Neural progenitor cell (in vitro differentiated cells): ENCODE measurements at regions not wholly inside any gene's neighbourhood (a gene's known extent, or its start where the extent isn't known, plus 50 kb on each side); places are given as distances from the start of the nearest gene placed in this dataset.

Experiments used
- DNase-seq: peaks from one replicate; pipeline ENCODE4 v3.0.0-alpha.2; 2016; ENCODE audit warnings: low spot score
- H2AFZ ChIP-seq: fragments of 200-600 bp; sonication (generic); replicated peaks from 2 replicates; pipeline ENCODE4 v1.6.1; 2016; ENCODE audit warnings: antibody characterized with exemption
- H3F3A ChIP-seq: fragments of 200-600 bp; sonication (generic); 2 replicates; pipeline ENCODE4 v1.6.1; 2016; ENCODE audit warnings: antibody characterized with exemption, low read depth
- H3K27ac ChIP-seq: fragments of 200-600 bp; sonication (generic); 2 replicates; pipeline ENCODE4 v1.5.1; 2016; ENCODE audit warnings: mild to moderate bottlenecking
- H3K27me3 ChIP-seq: fragments of 200-600 bp; sonication (generic); 2 replicates; pipeline ENCODE4 v1.6.1; 2016; ENCODE audit warnings: mild to moderate bottlenecking, moderate library complexity
- H3K36me3 ChIP-seq: fragments of 200-600 bp; sonication (generic); 2 replicates; pipeline ENCODE4 v1.5.1; 2016
- H3K4me1 ChIP-seq: fragments of 200-600 bp; sonication (generic); 2 replicates; pipeline ENCODE4 v1.6.1; 2016; ENCODE audit warnings: mixed run types
- H3K4me2 ChIP-seq: fragments of 200-600 bp; sonication (generic); 2 replicates; pipeline ENCODE4 v1.6.1; 2016
- H3K4me3 ChIP-seq: fragments of 200-600 bp; sonication (generic); 2 replicates; pipeline ENCODE4 v1.5.1; 2016
- H3K79me2 ChIP-seq: fragments of 200-600 bp; sonication (generic); 2 replicates; pipeline ENCODE4 v1.6.1; 2016; ENCODE audit warnings: low read depth
- H3K9ac ChIP-seq: fragments of 200-600 bp; sonication (generic); 2 replicates; pipeline ENCODE4 v1.6.1; 2016
- H3K9me3 ChIP-seq: fragments of 200-600 bp; sonication (generic); 2 replicates; pipeline ENCODE4 v1.5.1; 2016; ENCODE audit warnings: low read depth
- H4K20me1 ChIP-seq: fragments of 200-600 bp; sonication (generic); 2 replicates; pipeline ENCODE4 v1.6.1; 2016; ENCODE audit warnings: low read depth
- H3K27ac Mint-ChIP-seq: 3 replicates; pipeline ENCODE4 v1.8.0; 2021; ENCODE audit warnings: mixed read lengths
- H3K27me3 Mint-ChIP-seq: 2 replicates; pipeline ENCODE4 v1.8.0; 2022; ENCODE audit warnings: low read depth, mild to moderate bottlenecking, inconsistent platforms, moderate library complexity, mixed read lengths; ENCODE audit not compliant: insufficient read depth
- H3K36me3 Mint-ChIP-seq: 3 replicates; pipeline ENCODE4 v1.8.0; 2021; ENCODE audit warnings: mixed read lengths
- H3K4me1 Mint-ChIP-seq: 3 replicates; pipeline ENCODE4 v1.8.0; 2021; ENCODE audit warnings: mixed read lengths
- H3K4me3 Mint-ChIP-seq: 3 replicates; pipeline ENCODE4 v1.8.0; 2021; ENCODE audit warnings: mild to moderate bottlenecking, moderate library complexity, mixed read lengths
- H3K9me3 Mint-ChIP-seq: 3 replicates; pipeline ENCODE4 v1.8.0; 2020; ENCODE audit warnings: mixed read lengths
- EZH2 ChIP-seq: fragments of 200-600 bp; sonication (generic); IDR thresholded peaks from 2 replicates; pipeline ENCODE4 v1.6.1; 2017; ENCODE audit warnings: antibody characterized with exemption, mild to moderate bottlenecking, moderate library complexity
- EZH2phosphoT487 ChIP-seq: fragments of 200-600 bp; sonication (generic); IDR thresholded peaks from 2 replicates; pipeline ENCODE4 v1.6.1; 2017; ENCODE audit warnings: antibody characterized with exemption
- TF ChIP-seq, protein P1 (sequence below): fragments of 200-600 bp; sonication (generic); IDR thresholded peaks from 2 replicates; pipeline ENCODE4 v1.5.1; 2017; ENCODE audit warnings: antibody characterized with exemption, mild to moderate bottlenecking

DNA sequence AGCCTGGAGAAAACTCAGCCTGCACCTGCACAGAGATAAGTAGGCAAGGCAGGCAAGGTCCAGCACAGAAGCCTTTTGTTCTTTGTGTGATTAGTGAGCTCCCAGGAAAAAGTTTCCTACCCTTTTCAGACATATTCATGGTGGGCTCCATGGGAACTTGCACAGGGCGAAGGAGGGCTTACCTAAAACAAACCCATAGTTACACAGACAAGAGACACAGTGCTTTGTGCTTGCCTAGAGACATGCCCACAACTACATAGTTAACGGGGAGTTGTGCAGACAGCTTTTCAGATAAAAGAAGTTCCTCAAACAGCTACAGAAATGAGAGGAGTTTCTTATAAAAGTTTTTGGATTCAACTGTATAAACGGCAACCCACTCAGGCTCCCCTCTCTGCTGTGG is 180.5 kb downstream of the GLUD2 start:
- Histone ChIP-seq H3F3A (peaks cover 7% of the 10 kb centered on the region), H4K20me1 (no peaks in the 10 kb centered on the region), H3K27me3 (no peaks in the 10 kb centered on the region), H3K4me3 (peak overlapping the region; percentile 16), H3K4me2 (peak overlapping the region; percentile 54), H2AFZ (no peak overlapping the region), H3K4me1 (peaks cover 4% of the 10 kb centered on the region), H3K27ac (peak overlapping the region; percentile 83), H3K36me3 (no peaks in the 10 kb centered on the region), H3K79me2 (no peaks in the 10 kb centered on the region), H3K9me3 (no peaks in the 10 kb centered on the region), H3K9ac (no peak overlapping the region)
- TF ChIP-seq EZH2phosphoT487, result no peak
- TF ChIP-seq EZH2, result no peak
- TF ChIP-seq, protein P1, sequence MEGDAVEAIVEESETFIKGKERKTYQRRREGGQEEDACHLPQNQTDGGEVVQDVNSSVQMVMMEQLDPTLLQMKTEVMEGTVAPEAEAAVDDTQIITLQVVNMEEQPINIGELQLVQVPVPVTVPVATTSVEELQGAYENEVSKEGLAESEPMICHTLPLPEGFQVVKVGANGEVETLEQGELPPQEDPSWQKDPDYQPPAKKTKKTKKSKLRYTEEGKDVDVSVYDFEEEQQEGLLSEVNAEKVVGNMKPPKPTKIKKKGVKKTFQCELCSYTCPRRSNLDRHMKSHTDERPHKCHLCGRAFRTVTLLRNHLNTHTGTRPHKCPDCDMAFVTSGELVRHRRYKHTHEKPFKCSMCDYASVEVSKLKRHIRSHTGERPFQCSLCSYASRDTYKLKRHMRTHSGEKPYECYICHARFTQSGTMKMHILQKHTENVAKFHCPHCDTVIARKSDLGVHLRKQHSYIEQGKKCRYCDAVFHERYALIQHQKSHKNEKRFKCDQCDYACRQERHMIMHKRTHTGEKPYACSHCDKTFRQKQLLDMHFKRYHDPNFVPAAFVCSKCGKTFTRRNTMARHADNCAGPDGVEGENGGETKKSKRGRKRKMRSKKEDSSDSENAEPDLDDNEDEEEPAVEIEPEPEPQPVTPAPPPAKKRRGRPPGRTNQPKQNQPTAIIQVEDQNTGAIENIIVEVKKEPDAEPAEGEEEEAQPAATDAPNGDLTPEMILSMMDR, result no peak
- Mint-ChIP-seq H3K27ac (peak overlapping the region; percentile 68), H3K27me3 (peaks cover 9% of the 10 kb centered on the region), H3K9me3 (peaks cover 26% of the 10 kb centered on the region), H3K36me3 (no peaks in the 10 kb centered on the region), H3K4me3 (no peak overlapping the region), H3K4me1 (peaks cover 9% of the 10 kb centered on the region)
- DNase-seq, result peak; percentile 38

DNA sequence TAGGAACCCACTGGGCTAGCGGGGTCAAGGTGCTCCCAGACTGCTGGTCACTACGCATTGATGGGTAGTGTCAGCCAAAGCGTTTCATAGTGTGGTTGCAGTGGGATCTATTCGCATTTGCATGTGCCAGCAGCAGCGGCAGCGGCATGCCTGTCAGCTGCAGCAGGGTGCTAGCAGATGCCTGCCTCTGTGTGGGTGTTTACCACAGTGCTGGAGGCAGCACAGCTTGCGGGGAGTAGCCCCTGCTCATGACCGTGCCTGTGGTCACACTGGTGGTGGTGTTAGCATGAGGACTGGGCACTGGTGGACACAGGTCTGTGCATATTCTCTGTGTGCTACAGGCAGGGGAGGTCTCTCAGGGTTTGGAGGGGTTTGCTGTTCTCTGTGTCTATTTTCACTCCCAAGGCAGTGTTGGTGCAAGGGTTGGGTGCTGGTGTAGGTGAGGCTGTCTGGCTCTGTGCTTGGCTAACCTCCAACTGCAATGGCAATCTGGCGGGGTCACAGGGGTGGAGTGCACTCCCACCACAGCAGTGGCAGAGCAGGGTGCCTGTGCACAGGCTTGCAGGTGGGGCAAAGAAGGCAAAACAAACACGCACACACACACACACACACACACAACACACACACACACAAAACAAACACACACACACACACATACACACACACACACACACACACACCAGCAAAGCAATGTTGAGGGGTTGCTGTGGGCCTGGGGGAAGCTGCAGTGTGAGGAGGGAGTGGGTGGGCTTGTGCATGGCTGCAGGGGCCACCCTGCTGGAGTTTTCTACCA is 184.4 kb downstream of the GLUD2 start:
- no peak overlapping the region for H3K27ac Mint-ChIP-seq
- Histone ChIP-seq H3K9ac (no peak overlapping the region), H3K79me2 (no peaks in the 10 kb centered on the region), H3K27ac (no peak overlapping the region), H3F3A (peaks cover 7% of the 10 kb centered on the region), H4K20me1 (no peaks in the 10 kb centered on the region), H3K4me2 (no peak overlapping the region), H3K27me3 (no peaks in the 10 kb centered on the region), H3K36me3 (no peaks in the 10 kb centered on the region), H3K4me3 (no peak overlapping the region), H3K9me3 (peaks cover 6% of the 10 kb centered on the region), H3K4me1 (peaks cover 4% of the 10 kb centered on the region), H2AFZ (no peak overlapping the region)
- H3K36me3 Mint-ChIP-seq, result no peaks in the 10 kb centered on the region
- peaks cover 9% of the 10 kb centered on the region for H3K4me1 Mint-ChIP-seq
- DNase-seq, result no peak
- no peak for TF ChIP-seq EZH2
- TF ChIP-seq EZH2phosphoT487, result no peak
- TF ChIP-seq, protein P1, result no peak
- peaks cover 5% of the 10 kb centered on the region for H3K27me3 Mint-ChIP-seq
- H3K9me3 Mint-ChIP-seq, result peaks cover 20% of the 10 kb centered on the region
- H3K4me3 Mint-ChIP-seq, result no peak overlapping the region

DNA sequence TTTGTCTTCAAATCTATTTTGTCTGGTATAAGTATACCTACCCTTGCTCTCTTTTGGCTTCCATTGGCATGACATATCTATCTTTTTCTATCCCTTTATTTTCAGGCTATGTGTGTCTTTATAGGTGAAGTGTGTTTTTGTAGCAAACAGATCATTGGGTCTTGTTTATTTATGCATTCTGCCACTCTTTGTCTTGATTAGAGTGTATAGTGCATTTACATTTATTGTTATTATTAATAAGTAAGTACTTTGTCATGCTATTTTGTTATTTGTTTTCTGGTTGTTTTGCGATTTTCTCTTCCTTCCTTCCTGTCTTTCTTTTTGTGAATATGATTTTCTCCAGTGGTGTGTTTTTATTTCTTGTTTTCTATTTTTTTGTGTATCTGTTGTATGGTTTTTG is 188.6 kb downstream of the GLUD2 start:
- no peak overlapping the region for H3K27ac Mint-ChIP-seq
- Histone ChIP-seq H3K27ac (no peak overlapping the region), H3K9me3 (peaks cover 6% of the 10 kb centered on the region), H3K79me2 (no peaks in the 10 kb centered on the region), H3K4me1 (no peaks in the 10 kb centered on the region), H3K36me3 (no peaks in the 10 kb centered on the region), H4K20me1 (no peaks in the 10 kb centered on the region), H3K27me3 (no peaks in the 10 kb centered on the region), H3K9ac (no peak overlapping the region), H3K4me2 (no peak overlapping the region), H2AFZ (no peak overlapping the region), H3K4me3 (no peak overlapping the region), H3F3A (no peaks in the 10 kb centered on the region)
- H3K9me3 Mint-ChIP-seq, result peaks cover 7% of the 10 kb centered on the region
- no peaks in the 10 kb centered on the region for H3K36me3 Mint-ChIP-seq
- DNase-seq, result no peak
- TF ChIP-seq, protein P1, result no peak
- TF ChIP-seq EZH2 (no peak), EZH2phosphoT487 (no peak)
- H3K27me3 Mint-ChIP-seq, result peaks cover under 1% of the 10 kb centered on the region
- no peaks in the 10 kb centered on the region for H3K4me1 Mint-ChIP-seq
- H3K4me3 Mint-ChIP-seq, result no peak overlapping the region
